Renal cortex interstitium (tissue), 11 donors: ENCODE measurements at regions not wholly inside any gene's neighbourhood (a gene's known extent, or its start where the extent isn't known, plus 50 kb on each side); places are given as distances from the start of the nearest gene placed in this dataset.

Experiments
- DNase-seq, 11 donors: peaks; one replicate each; pipeline ENCODE4 v3.0.0-alpha.2; 2013; ENCODE audit warnings: low read depth in 9 of 11, low spot score in 4 of 11; ENCODE audit errors: extremely low read depth in 1 of 11

DNA sequence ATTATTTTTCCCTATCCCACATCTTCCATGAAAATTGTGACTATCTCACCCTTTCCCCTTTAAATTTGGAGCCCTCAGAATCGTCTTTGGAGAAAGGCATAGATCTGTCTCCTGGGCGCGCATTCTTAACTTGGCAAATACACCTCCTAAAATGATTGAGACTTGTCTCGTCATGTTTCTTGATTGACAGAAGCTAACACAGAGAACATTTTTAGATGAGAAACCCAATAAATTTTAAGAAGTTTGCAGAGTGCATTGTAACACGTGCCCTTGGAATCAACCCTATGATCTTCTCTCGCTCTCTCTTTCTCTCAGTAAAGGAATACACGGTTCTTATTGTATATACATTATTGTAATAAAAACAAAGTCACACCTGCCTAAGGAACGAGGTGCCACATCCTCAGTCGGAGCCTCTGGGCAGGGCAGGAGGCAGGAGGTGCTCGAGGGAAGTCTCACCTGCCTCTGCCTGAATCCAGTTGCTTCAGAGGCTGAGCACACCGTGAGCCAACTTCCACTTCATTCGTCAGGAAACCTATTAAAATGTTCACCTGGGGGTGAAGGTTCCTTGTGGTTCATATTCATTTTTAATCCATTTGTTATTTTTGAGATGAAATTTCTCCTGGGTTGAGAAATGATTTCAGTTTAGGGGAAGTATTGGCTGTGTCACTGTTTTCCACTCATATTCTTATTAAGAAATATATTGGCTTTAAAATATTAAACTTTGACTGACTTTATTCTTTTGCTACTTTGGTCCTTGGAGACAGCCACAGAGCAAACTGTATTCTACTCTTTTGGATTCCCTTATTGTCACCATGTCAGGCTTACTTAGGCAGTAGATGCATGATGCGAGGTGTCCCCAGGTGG lies 90.5 kb upstream of the THBS2 start:
- no peak for DNase-seq

DNA sequence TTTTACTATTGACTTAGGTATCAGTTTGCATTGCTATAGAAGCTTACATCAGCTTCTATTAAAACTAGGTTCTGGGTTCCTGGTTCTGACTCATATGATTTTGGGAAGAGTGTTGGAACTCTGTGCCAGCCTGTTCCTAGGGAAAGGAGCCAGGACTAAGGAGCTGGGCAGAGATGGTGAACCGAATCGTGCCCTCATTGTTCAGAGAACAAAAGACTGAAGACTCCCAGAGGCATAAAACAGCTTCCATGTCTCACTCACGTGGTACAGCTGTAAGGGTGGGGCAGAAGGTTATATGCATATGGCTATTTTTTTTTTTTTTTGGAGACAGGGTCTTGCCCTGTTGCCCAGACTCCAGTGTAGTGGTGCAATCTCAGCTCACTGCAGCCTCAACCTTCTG lies 89.1 kb upstream of the THBS2 start:
- no peak for DNase-seq

DNA sequence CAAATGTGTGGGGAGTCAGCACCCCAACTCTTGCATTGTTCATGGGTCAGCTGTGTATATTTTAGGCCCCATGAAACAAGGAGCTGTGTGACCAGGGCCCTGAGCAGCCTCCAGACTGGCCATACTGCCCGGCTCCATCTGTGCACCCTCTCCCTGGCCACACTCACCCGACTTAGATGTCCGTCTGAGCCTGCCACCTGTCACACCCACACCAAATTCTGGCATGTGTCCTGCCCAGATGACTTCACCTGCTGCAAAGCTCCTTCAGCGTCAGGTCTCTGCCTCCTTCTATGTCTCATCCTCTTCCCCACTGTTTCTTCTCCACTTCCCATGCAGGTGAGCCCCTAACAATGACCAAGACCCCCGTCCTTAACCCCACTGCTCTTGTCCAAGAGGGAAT lies 88.1 kb upstream of the THBS2 start:
- no peak for DNase-seq

DNA sequence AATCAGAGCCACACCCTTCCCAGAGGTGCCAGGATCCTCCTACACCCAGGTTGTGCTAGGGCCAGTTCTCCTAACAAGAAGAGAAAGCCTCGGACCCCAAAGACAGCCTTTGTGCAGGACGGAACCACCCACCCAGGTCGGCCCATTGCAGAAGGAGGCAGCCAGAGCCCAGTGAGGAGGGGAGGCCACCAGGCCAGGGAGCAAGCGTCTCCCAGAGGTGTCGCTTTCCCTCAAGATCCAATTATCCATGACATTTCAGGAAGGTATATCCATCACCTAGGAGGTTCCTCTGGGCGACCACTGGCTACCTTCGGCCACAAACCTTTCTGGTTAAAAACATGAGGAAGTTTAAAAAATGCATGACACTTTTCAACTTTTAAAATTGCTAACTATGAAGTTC lies 87.4 kb upstream of the THBS2 start:
- DNase-seq, result no peak

DNA sequence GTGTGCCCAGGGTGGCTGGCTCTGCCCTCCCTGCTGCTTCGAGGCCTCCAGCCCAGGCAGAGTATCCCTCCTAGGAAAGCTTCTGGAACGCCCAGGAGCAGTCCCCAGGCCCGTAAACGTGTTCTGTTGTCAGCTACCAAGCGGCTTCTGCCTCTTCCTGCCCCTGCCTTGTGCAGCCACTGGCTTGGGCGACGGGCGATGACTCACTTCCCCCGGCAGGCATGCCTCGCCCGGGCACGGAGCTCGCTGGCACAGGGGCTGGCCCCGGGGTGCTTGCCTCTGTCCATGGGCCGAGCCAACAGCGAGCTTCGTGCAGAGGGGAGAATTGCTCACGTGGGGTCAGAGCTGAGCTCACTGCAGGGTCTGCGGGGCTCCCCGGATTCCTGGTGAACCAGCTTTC lies 86.7 kb upstream of the THBS2 start:
- no peak for DNase-seq

DNA sequence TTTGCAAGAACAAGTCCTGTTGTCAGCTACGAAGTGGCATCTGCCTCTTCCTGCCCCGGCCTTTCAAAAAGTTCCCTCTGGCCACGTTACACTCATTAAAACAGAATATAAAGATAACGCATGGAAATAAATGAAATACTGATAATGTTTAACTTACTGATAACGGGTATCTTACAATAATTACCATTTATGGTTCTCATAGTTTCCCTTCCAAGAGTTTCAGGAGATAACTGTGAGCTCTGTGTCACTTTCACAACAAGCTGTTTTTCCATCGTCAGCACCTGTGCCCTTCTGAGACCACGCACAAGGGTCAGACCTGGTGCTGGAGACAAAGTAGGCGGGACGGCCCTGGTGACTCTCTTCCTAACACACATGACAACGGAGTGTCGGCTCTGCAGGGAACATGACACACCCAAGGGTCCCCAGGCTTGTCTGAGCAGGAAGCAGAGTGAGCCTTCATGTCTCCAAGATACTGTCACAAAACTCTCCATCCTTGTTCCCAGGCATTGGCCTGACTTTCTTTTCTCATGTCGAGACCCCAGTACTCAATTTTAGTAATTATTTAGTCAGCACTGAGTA lies 86.2 kb upstream of the THBS2 start:
- no peak for DNase-seq

DNA sequence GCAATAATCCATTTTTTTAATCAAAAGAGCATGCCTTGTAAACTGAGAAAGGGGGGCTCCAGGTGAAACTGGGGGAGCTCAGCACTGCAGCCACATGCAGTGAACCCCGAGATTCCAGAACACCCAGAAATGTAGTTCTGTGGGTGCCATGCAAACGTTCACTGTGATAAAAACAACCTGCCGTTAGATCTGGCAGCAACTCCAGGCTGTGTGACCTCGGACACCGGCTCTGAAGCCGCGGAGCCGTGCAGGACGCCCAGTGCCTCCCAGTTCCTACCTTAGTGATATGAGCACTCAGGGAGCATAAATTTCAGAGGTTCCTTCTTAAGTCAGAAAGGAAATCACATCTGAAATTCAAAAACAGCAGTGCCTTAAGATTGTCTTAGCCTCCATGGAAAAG lies 85.4 kb upstream of the THBS2 start:
- DNase-seq, result no peak

DNA sequence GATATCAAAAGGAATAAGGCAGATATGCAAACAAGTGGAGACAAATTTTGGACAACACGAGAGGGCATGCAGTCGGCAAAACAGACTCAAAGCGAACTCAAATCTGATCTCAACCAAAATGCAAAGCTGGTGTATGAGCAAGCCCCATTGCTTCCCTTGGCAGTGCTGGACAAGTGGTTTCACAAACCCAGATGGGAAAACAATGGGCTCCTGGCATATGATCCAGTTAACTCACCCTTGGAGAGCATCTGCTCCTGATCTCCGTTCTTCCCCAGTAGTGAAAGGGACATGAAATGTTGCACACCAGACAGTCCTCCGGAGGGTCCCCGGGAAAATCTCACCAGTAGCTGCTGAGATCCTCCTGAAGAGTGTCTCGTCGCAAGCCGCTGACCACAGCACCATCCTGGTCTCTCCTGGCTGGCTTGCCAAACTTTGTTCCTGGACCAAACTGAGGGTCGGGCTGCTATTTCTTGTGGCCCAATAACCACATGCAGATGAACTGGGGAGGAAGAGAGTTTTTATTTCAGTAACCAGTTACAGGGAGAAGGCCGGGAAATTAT lies 84.3 kb upstream of the THBS2 start:
- DNase-seq, result no peak

DNA sequence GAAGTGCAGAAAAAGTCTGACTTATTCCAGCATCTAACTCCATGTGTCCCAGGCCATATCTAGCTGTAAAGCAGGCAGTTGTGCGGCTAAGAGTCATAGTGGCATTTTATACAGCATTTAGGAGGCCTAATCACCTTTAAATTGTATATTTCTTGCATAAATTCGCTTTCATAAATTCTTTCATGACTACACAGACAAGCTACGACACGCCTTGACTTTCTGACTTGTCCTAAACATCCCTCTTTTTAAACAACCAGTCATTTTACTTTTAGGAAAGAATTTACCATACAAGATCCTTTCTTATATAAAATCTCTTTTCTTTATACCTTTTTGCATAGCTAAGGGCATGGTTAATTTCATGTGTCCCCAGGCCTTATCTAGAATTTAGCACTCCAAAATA lies 81.7 kb upstream of the THBS2 start:
- no peak for DNase-seq

DNA sequence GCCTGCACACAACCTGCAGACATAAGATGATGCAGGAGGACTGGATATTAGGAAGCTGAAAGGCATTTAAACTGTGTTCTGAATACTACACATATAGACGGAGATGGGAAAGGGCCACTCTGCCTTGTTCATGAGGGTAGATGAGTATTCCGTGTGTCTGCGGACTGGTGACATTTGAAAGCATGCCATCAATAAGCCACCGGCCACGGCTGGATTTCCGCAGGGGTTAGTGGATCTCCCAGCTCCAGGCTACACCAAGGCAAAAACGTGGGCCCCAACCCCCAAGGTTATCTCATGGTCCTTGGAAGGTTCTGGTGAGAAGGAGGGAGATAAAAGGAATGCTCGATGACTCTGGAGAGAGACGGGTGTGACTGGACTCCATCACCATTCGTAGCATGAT lies 78.6 kb upstream of the THBS2 start:
- DNase-seq, result no peak

DNA sequence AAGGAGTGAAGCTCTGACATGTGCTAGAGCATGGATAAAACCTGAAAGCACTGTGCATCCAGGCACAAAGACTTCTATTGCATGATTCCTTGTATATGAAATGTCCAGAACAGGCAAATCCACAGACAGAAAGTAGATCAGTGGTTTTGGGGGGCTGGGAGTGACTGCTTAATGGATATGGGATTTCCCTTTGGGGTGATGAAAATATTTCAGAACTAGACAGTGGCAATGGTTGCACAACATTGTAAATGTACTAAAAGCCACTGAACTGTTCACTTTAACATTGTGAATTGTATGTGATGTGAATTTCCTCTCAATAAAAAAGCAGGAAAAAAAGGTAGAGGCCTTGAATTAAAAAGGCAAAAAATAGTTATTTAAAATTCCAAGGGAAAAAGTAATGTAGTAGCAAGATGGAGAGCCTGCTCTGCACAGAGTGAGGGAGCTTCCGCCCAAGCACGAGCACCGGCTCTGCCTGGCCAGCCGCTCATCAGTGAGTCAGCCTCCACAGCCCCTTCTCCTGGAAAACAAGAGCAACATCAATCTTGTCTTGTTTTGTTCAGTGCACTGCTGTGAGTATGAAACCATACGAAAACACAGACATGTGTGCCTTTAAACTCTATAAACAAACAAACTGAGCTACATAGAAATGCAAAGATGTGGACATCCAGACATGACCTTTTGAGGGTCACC lies 74.6 kb upstream of the THBS2 start:
- DNase-seq, result no peak

DNA sequence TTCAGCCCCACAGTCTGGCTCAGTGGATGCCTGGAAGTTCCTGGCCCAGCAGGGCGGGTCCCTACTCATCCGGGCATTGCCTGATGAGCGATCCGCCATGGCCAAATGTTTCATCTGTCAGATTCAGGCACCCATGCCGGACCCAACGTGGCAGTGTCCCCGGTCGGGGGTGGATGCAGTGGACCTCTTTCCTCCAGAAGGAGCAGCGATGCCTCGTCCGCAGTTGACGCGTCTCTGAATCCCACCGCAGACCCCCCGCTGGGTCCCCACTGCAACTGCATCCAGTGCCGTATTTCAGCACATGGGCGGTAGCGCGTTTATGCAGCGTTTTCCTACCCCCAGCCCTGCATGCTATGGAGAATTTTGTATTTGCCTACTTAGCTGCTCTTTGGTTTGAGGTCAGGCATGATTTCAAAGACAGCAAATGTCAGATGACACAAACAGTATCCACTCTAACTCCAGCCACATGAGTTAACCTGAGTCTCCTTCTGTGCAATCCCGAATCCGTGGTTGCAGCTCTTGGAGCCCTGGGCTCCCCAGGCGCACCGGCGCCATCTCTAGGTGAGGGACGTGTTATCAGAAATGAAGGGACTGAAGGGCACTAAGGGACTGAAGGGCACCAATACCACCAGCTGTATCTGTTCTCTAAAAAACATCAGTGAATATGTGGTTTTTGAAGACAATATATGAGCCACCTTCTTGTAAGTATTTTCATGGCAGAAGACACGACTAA lies 72.6 kb upstream of the THBS2 start:
- no peak for DNase-seq

DNA sequence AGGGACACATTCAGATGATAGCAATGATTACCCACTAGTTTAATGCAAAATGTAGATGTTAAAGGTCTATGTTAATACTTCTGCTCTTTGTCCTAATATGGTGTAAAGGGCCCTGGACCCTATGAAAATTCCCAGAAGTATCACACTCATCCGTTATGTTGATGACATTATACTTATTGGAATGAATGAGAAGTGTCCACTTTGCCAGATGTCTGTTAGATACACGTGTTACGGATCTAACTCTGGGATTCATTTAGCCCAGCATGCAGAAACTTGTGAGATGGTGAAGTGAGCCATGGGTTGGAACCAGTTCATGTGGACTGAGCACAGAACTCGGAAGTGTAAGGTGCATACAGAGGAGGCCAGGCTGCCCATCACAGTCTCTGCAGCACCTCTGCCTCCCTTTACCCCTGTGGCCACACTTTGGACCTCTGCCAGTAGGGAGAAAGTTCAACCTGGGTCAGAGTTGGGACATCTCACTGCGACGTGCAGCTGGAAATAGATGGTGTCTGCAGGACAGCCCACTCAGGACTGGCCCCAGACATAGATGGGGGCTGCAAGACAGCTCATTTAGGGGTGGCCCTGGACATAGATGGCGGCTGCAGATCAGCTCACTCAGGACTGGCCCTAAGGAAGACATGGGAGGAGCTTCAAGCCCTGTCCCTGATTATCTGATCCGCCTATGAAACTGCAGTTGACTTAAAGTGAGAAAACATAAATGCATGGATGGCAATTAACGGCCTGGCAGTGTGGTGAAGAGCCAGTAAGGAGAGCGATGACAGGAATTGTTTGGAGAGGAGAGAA lies 71.2 kb upstream of the THBS2 start:
- DNase-seq, result no peak

DNA sequence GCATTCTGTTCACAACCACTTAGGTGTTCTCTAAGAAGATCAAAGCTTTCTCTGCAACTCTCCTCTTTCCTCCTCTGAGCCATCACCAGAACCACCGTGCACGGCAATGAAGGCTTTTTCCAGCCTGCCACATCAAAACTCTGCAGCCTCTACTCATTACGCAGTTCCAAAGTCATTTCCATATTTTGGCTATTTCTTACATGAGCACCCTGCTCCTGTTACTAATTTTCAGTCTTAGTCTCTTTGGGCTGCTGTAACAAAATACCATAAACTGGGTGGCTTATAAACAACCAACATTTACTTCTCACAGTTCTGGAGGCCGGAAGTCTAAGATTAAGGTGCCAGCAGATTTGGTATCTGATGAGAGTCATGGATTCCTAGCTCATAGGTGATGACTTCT lies 70.4 kb upstream of the THBS2 start:
- no peak for DNase-seq

DNA sequence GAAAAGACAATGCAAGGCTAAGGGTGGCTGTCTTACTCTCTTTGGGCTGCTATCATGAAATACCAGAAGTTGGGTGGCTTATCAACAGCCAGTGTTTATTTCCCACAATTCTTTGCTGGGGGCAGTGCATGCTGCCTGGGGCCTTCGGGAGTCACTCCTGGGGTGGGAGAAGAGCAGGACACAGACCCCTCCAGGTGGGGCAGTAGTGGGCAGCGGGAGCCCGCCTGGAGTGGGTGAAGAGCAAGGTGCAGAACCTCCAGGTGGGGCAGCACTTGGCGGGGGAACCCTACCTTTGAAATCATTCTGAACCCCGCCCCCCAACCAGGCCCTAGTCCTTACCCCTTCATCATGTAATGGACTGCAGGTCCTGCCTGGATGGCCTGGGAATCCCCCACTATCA lies 69.6 kb upstream of the THBS2 start:
- no peak for DNase-seq

DNA sequence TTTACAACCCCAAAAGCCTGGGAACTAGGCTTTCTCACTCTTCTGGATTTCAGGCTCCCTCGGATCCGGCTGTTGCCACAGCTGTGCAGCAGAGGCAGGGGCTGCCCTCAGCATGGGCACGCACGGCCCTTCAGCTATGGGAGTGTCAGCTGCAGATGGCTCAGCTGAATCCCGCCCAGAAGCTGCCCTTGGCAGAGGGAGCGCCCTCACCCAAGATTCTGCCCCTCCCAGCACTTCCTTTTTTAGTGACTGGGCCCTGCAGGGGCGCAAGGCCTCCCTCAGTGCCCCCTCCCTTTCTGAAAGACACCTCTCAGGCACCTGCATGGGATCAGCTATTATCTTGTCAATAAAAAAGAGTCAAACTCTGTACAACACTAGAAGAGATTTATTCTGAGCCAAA lies 67.9 kb upstream of the THBS2 start:
- DNase-seq, result no peak

DNA sequence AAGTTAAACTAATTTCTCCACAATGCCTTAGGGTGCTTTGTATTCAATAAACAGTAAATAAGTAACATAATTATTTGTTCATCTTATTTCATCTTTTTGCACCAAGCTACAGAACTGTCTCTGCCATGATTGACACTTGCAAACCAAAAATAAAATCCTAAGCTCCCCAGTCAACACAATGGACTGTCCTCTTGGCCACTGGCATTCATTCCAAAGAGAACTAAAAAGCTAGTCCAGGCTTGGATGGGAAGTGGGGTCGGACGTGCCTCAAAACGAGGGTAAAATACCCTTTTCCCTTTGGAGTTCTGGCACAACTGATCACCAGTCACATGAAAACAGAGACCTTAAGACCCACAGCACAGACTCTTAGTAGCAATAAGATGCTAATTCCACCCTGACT lies 66.4 kb upstream of the THBS2 start:
- DNase-seq, result no peak

DNA sequence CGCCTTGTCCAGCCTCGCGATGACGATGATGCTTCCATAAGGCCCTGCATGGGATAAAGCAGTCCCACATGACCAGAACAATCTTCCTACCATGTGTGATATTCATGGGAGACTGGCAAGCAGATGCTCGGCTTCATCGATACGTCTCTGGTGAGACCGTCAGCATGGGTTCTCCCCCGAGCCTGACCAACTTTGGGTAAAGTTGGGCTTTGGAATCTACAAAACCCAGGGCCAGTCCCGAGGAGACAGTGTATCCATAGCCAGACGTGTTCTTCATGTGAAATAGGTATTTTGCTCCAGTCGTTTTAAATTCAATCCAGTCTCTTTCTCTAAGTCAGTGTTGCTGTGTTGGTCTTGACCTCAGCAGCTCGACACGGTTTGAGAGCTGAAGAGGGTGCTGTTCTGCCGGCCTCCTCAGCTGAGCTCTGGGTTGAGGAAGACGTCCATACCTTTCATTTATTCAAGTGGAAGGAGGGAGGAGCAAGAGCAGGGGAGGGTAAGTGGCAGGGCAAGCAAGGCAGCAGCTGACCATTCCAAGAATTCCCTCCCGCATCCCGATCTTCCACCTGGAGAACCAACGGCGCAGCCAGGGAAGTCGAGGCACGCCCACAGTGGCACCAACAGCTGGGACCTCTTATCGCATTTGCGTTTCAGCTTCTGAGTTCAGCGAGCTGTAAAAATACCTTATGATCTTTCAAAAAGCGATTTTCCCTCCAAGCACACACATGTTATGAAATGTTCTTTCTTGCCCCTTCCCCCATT lies 64.0 kb upstream of the THBS2 start:
- DNase-seq, result no peak
